Body of pancreas (tissue), 4 donors: ENCODE measurements at regions not wholly inside any gene's neighbourhood (a gene's known extent, or its start where the extent isn't known, plus 50 kb on each side); places are given as distances from the start of the nearest gene placed in this dataset.

Experiments used
- ATAC-seq: fragments of 150-250 bp; one replicate; pipeline ENCODE4 v1.9.1; 2016
- DNase-seq, 4 donors: peaks; one replicate each; pipeline ENCODE4 v3.0.0-alpha.2; 2019
- H3K27ac ChIP-seq, 4 donors: fragments of 200-600 bp; sonication (generic); 1 replicate in 3 of 4; 2 replicates in 1 of 4; pipeline versions ENCODE4 v1.5.1 to v1.6.1; 2016 to 2019; ENCODE audit warnings: mild to moderate bottlenecking in 1 of 4, mixed read lengths in 1 of 4, moderate library complexity in 1 of 4
- H3K27me3 ChIP-seq, 2 donors: fragments of 200-600 bp; sonication (generic); one replicate each; pipeline ENCODE4 v1.6.0; 2016; ENCODE audit warnings: mild to moderate bottlenecking in 1 of 2
- H3K36me3 ChIP-seq, 2 donors: fragments of 200-600 bp; sonication (generic); replicated peaks in 1 of 2; 2 replicates each; pipeline ENCODE4 v1.5.1; 2016; ENCODE audit warnings: low read depth in 2 of 2; ENCODE audit not compliant: insufficient read depth in 1 of 2
- H3K4me1 ChIP-seq: fragments of 200-600 bp; sonication (generic); one replicate; pipeline ENCODE4 v1.6.0; 2016
- H3K4me3 ChIP-seq, 2 donors: fragments of 200-600 bp; sonication (generic); 1 replicate in 1 of 2; 2 replicates in 1 of 2; pipeline ENCODE4 v1.5.1; 2016 to 2019
- H3K9me3 ChIP-seq, 3 donors: fragments of 200-600 bp; sonication (generic); 1 replicate in 2 of 3; 2 replicates in 1 of 3; pipeline ENCODE4 v1.5.1; 2016
- POLR2A ChIP-seq, 3 donors: fragments of 450-650 bp; IDR thresholded peaks; one replicate each; pipeline ENCODE4 v1.6.1; 2016; ENCODE audit warnings: antibody characterized with exemption in 3 of 3, mild to moderate bottlenecking in 2 of 3
- WGBS, 2 donors: methylation state at CpG; one replicate each; pipeline ENCODE4 v1.1.5; 2017; 5-methylcytosine and 5-hydroxymethylcytosine counted together
- intact Hi-C: fragments of 100-400 bp; cut with DNase I; formaldehyde crosslinking; loops from one replicate; pipeline ENCODE4 v1.15.1; 2023
- TF ChIP-seq, protein P1 (sequence below), 7 experiments: fragments of 450-650 bp in 4 of 7; fragments of 200-600 bp in 3 of 7; sonication (generic) in 3 of 7; IDR thresholded peaks; one replicate each; pipeline ENCODE4 v1.5.1; 2016 to 2019; ENCODE audit warnings: antibody characterized with exemption in 7 of 7

DNA sequence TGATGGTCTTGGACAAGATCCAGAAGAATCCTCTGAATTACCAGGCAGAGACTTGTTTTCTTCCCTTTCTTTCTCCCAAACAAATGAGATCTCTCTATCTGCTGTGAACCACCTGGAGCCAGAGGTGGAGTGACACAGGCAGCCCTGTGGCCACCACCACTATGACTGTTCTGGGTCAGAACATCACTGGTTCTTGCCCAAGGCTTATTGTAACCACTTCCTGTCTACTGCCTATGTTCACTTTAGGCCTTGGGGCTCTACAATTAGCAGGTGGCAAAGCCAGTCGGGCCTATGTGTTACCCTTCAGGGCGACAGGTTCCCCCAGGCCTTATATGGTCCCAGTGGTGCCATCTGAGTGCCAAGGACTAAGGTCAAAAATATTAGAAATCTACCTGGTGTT lies 161.2 kb downstream of the GLUD2 start:
- H3K4me3 ChIP-seq = no peak overlapping the region
- H3K27me3 ChIP-seq = no peaks in the 10 kb centered on the region
- DNase-seq (no peak), ATAC-seq (no peak)
- H3K36me3 ChIP-seq = no peaks in the 10 kb centered on the region
- no peak for TF ChIP-seq POLR2A (IDR thresholded peaks at IDR 0.05)
- TF ChIP-seq, protein P1, sequence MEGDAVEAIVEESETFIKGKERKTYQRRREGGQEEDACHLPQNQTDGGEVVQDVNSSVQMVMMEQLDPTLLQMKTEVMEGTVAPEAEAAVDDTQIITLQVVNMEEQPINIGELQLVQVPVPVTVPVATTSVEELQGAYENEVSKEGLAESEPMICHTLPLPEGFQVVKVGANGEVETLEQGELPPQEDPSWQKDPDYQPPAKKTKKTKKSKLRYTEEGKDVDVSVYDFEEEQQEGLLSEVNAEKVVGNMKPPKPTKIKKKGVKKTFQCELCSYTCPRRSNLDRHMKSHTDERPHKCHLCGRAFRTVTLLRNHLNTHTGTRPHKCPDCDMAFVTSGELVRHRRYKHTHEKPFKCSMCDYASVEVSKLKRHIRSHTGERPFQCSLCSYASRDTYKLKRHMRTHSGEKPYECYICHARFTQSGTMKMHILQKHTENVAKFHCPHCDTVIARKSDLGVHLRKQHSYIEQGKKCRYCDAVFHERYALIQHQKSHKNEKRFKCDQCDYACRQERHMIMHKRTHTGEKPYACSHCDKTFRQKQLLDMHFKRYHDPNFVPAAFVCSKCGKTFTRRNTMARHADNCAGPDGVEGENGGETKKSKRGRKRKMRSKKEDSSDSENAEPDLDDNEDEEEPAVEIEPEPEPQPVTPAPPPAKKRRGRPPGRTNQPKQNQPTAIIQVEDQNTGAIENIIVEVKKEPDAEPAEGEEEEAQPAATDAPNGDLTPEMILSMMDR (IDR thresholded peaks at IDR 0.05) = no peak
- 73 to 81% methylated on average over 2 of the region's 2 CpGs for WGBS, 2 donors
- H3K4me1 ChIP-seq = no peaks in the 10 kb centered on the region
- H3K27ac ChIP-seq = no peak overlapping the region
- H3K9me3 ChIP-seq = no peaks in the 10 kb centered on the region
- intact Hi-C loops = no loop called here

DNA sequence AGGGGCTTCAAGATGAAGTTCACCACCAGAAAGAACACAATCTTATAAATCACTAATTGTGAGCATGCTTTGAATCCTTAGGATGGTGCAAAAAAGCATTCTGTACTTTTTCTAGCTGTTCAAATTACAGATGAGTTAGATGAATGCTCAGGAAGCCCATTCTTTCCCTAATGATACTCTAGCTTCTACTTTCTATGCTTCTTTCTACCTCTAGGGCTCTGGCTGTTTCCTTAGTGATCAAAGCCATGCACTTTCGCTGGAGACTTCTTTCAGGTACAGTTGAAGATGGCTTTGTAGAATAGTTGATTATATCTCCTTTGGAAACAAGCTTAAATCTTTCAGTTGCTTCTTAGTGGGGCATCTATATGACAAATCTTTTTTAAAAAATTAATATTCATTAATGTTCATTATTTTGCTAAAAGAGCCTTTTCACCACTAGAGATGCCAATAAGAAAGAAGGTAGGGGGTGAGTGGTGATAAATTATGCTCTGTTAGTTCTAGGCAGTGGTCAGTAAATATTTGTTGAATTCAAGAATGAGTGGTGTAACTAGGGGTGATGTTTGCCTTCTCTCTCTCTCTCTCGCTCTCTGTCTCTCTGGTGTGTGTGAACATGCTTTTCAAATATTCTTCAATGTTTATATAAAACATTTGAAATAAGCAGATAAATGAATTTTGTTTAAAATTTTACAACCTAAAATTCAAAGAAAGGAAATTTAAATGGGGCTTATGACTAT lies 169.4 kb downstream of the GLUD2 start:
- 78 to 80% methylated on average over 2 of the region's 2 CpGs for WGBS, 2 donors
- no peak for DNase-seq

DNA sequence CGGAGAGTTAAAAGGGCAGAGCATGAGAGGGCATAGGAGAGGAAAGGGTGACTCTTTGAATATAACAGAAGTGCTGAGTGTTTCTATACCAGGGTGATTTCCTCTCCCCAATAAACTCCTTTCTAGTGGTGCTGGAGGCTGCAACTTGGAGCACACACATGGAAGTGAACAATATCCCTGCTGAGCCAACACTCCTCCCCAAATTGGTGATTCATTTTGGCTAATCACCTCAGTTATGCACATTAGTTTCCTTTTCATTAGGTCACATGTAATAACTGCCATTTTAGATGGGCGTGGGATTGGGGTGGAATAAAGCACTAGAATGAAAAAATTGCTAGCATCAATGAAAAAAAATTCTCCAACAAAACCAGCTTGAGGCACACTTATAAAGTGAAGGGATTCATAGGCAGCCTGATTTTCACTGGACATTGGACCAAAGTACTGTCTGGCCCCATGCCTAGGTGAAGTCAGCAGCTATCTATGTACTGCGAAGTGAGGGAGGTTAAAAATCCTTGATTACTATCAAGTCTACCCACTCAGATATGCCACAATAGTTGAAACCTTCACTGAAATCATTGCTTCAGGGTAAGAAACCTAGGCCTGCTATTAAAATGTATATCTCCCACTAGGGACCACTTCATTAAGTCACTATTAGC lies 174.0 kb downstream of the GLUD2 start:
- ATAC-seq = no peak
- intact Hi-C loops = no loop called here

More for the DNA sequence above, 169.4 kb downstream of the GLUD2 start:
- H3K27me3 ChIP-seq = no peaks in the 10 kb centered on the region
- no peaks in the 10 kb centered on the region for H3K4me1 ChIP-seq
- H3K36me3 ChIP-seq = no peaks in the 10 kb centered on the region
- no peak overlapping the region for H3K4me3 ChIP-seq
- TF ChIP-seq, protein P1 (IDR thresholded peaks at IDR 0.05) = no peak
- no peak for TF ChIP-seq POLR2A (IDR thresholded peaks at IDR 0.05)
- ATAC-seq = no peak
- no peak overlapping the region for H3K27ac ChIP-seq
- no peaks in the 10 kb centered on the region for H3K9me3 ChIP-seq
- intact Hi-C loops = no loop called here

DNA sequence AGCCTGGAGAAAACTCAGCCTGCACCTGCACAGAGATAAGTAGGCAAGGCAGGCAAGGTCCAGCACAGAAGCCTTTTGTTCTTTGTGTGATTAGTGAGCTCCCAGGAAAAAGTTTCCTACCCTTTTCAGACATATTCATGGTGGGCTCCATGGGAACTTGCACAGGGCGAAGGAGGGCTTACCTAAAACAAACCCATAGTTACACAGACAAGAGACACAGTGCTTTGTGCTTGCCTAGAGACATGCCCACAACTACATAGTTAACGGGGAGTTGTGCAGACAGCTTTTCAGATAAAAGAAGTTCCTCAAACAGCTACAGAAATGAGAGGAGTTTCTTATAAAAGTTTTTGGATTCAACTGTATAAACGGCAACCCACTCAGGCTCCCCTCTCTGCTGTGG lies 180.5 kb downstream of the GLUD2 start:
- H3K27ac ChIP-seq = no peak overlapping the region
- no peak overlapping the region for H3K4me3 ChIP-seq
- WGBS, 2 donors = 30 to 35% methylated on average over 2 to 3 of the region's 3 CpGs
- intact Hi-C loops = no loop called here
- TF ChIP-seq POLR2A (IDR thresholded peaks at IDR 0.05) = no peak
- TF ChIP-seq, protein P1 (IDR thresholded peaks at IDR 0.05) = no peak
- no peak for DNase-seq
- no peaks in the 10 kb centered on the region for H3K36me3 ChIP-seq
- no peaks in the 10 kb centered on the region for H3K4me1 ChIP-seq
- no peaks in the 10 kb centered on the region for H3K9me3 ChIP-seq
- H3K27me3 ChIP-seq = no peaks in the 10 kb centered on the region
- no peak for ATAC-seq

More for the DNA sequence above, 174.0 kb downstream of the GLUD2 start:
- no peaks in the 10 kb centered on the region for H3K27me3 ChIP-seq
- no peaks in the 10 kb centered on the region for H3K36me3 ChIP-seq
- TF ChIP-seq, protein P1 (IDR thresholded peaks at IDR 0.05) = no peak
- H3K4me3 ChIP-seq = no peak overlapping the region
- 74 to 88% methylated on average over 3 of the region's 3 CpGs for WGBS, 2 donors
- H3K9me3 ChIP-seq = no peaks in the 10 kb centered on the region
- DNase-seq = no peak
- H3K4me1 ChIP-seq = no peaks in the 10 kb centered on the region
- no peak overlapping the region for H3K27ac ChIP-seq
